Liver (tissue), 8 donors: ENCODE measurements at regions not wholly inside any gene's neighbourhood (a gene's known extent, or its start where the extent isn't known, plus 50 kb on each side); places are given as distances from the start of the nearest gene placed in this dataset.

Experiments used
- DNase-seq: peaks from one replicate; pipeline ENCODE4 v3.0.0-alpha.2; 2017; ENCODE audit warnings: low spot score
- H3K27ac ChIP-seq, 2 donors: one replicate each; pipeline ENCODE4 v1.7.0; 2013; ENCODE audit warnings: inconsistent platforms in 2 of 2, low read length in 2 of 2, control low read depth in 1 of 2, low read depth in 1 of 2, mild to moderate bottlenecking in 1 of 2
- H3K27me3 ChIP-seq, 4 donors: one replicate each; pipeline versions ENCODE4 v1.6.1 to v1.7.0; 2013; ENCODE audit warnings: low read length in 3 of 4, inconsistent platforms in 1 of 4, mild to moderate bottlenecking in 1 of 4, moderate library complexity in 1 of 4; ENCODE audit not compliant: control insufficient read depth in 4 of 4, insufficient read depth in 4 of 4
- H3K36me3 ChIP-seq, 4 donors: one replicate each; pipeline versions ENCODE4 v1.6.1 to v1.7.0; 2013; ENCODE audit warnings: low read length in 3 of 4, mild to moderate bottlenecking in 3 of 4, low read depth in 1 of 4, moderate library complexity in 1 of 4; ENCODE audit not compliant: control insufficient read depth in 4 of 4, insufficient read depth in 3 of 4
- H3K4me1 ChIP-seq, 4 donors: one replicate each; pipeline versions ENCODE4 v1.6.1 to v1.7.0; 2013; ENCODE audit warnings: low read length in 3 of 4, mild to moderate bottlenecking in 3 of 4, moderate library complexity in 1 of 4; ENCODE audit not compliant: control insufficient read depth in 4 of 4, insufficient read depth in 4 of 4
- H3K4me3 ChIP-seq, 3 donors: one replicate each; pipeline versions ENCODE4 v1.6.1 to v1.7.0; 2013; ENCODE audit warnings: low read length in 3 of 3, control low read depth in 1 of 3, low read depth in 1 of 3, mild to moderate bottlenecking in 1 of 3
- H3K9ac ChIP-seq, 2 donors: one replicate each; pipeline ENCODE4 v1.7.0; 2013; ENCODE audit warnings: low read length in 2 of 2, mild to moderate bottlenecking in 2 of 2, moderate library complexity in 2 of 2, control low read depth in 1 of 2, low read depth in 1 of 2
- H3K9me3 ChIP-seq, 4 donors: one replicate each; pipeline versions ENCODE4 v1.6.1 to v1.7.0; 2013; ENCODE audit warnings: low read length in 3 of 4; ENCODE audit not compliant: control insufficient read depth in 4 of 4
- CTCF ChIP-seq: fragments of 150-350 bp; IDR thresholded peaks from 2 replicates; pipeline ENCODE4 v1.5.1; 2017; ENCODE audit warnings: improper control_type of control experiment, low read depth, low read length; ENCODE audit not compliant: missing input control
- EGR1 ChIP-seq, 2 donors: IDR thresholded peaks; 2 replicates each; pipeline ENCODE4 v1.6.1; 2016 to 2018; ENCODE audit warnings: antibody characterized with exemption in 2 of 2, low read depth in 2 of 2
- FOXA1 ChIP-seq: IDR thresholded peaks from 2 replicates; pipeline ENCODE4 v1.6.1; 2016; ENCODE audit warnings: antibody characterized with exemption
- FOXA2 ChIP-seq: IDR thresholded peaks from 2 replicates; pipeline ENCODE4 v1.6.1; 2016; ENCODE audit warnings: antibody characterized with exemption
- GABPA ChIP-seq, 2 donors: IDR thresholded peaks in 1 of 2; conservative IDR thresholded peaks in 1 of 2; 2 replicates each; pipeline ENCODE4 v1.6.1; 2016; ENCODE audit warnings: antibody characterized with exemption in 2 of 2, mild to moderate bottlenecking in 1 of 2, moderate library complexity in 1 of 2
- HNF4A ChIP-seq, 2 donors: conservative IDR thresholded peaks; 2 replicates each; pipeline ENCODE4 v1.6.1; 2016; ENCODE audit warnings: antibody characterized with exemption in 2 of 2, mild to moderate bottlenecking in 2 of 2
- HNF4G ChIP-seq: IDR thresholded peaks from 2 replicates; pipeline ENCODE4 v1.6.1; 2016; ENCODE audit warnings: antibody characterized with exemption
- JUND ChIP-seq, 2 donors: IDR thresholded peaks; 2 replicates each; pipeline ENCODE4 v1.6.1; 2016; ENCODE audit warnings: antibody characterized with exemption in 2 of 2
- NR2F2 ChIP-seq: IDR thresholded peaks from 2 replicates; pipeline ENCODE4 v1.6.1; 2016; ENCODE audit warnings: antibody characterized with exemption
- RXRA ChIP-seq, 2 donors: IDR thresholded peaks; 2 replicates each; pipeline ENCODE4 v1.6.1; 2017 to 2018; ENCODE audit warnings: antibody characterized with exemption in 2 of 2, mild to moderate bottlenecking in 1 of 2
- SP1 ChIP-seq: IDR thresholded peaks from 2 replicates; pipeline ENCODE4 v1.6.1; 2018; ENCODE audit warnings: antibody characterized with exemption, mild to moderate bottlenecking
- TAF1 ChIP-seq: conservative IDR thresholded peaks from 2 replicates; pipeline ENCODE4 v1.6.1; 2016; ENCODE audit warnings: antibody characterized with exemption, mild to moderate bottlenecking
- YY1 ChIP-seq: IDR thresholded peaks from 2 replicates; pipeline ENCODE4 v1.6.1; 2016; ENCODE audit warnings: antibody characterized with exemption, mild to moderate bottlenecking
- ZBTB33 ChIP-seq: IDR thresholded peaks from 2 replicates; pipeline ENCODE4 v1.6.1; 2016; ENCODE audit warnings: antibody characterized with exemption
- WGBS: extraction: QIAGEN DNeasy Blood & Tissue Kit; methylation state at CpG from one replicate; pipeline ENCODE4 v1.1.7; 2013; 5-methylcytosine and 5-hydroxymethylcytosine counted together
- TF ChIP-seq, protein P1 (sequence below): IDR thresholded peaks from 2 replicates; pipeline ENCODE4 v1.6.1; 2016; ENCODE audit warnings: antibody characterized with exemption
- TF ChIP-seq, protein P2 (sequence below): IDR thresholded peaks from 2 replicates; pipeline ENCODE4 v1.6.1; 2016; ENCODE audit warnings: antibody characterized with exemption
- TF ChIP-seq, protein P3 (sequence below): IDR thresholded peaks from 2 replicates; pipeline ENCODE4 v1.6.1; 2016; ENCODE audit warnings: antibody characterized with exemption, mild to moderate bottlenecking
- donor health status: healthy.
- donor health status: healthy.
- donor health status: healthy.
- donor health status: healthy.
- donor health status: healthy.

GRCh38 chr2:819121-819520, 131.5 kb upstream of the SNTG2 start:
- H3K4me1 ChIP-seq, result no peaks in the 10 kb centered on the region
- TF ChIP-seq JUND (IDR thresholded peaks at IDR 0.05) (no peak), HNF4G (no peak), RXRA (IDR thresholded peaks at IDR 0.05) (no peak), EGR1 (IDR thresholded peaks at IDR 0.05; ENCODE audit: low read depth in 2 of 2) (no peak), FOXA1 (no peak), HNF4A (conservative IDR thresholded peaks at IDR 0.05) (no peak), FOXA2 (no peak), TAF1 (no peak), NR2F2 (no peak), SP1 (no peak), GABPA (IDR thresholded peaks at IDR 0.05 in 1 of 2, conservative IDR thresholded peaks at IDR 0.05 in 1 of 2) (no peak), CTCF (no peak), ZBTB33 (no peak), YY1 (no peak)
- TF ChIP-seq, protein P1, sequence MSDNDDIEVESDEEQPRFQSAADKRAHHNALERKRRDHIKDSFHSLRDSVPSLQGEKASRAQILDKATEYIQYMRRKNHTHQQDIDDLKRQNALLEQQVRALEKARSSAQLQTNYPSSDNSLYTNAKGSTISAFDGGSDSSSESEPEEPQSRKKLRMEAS, result no peak
- TF ChIP-seq, protein P2, sequence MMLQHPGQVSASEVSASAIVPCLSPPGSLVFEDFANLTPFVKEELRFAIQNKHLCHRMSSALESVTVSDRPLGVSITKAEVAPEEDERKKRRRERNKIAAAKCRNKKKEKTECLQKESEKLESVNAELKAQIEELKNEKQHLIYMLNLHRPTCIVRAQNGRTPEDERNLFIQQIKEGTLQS, result no peak
- TF ChIP-seq, protein P3, sequence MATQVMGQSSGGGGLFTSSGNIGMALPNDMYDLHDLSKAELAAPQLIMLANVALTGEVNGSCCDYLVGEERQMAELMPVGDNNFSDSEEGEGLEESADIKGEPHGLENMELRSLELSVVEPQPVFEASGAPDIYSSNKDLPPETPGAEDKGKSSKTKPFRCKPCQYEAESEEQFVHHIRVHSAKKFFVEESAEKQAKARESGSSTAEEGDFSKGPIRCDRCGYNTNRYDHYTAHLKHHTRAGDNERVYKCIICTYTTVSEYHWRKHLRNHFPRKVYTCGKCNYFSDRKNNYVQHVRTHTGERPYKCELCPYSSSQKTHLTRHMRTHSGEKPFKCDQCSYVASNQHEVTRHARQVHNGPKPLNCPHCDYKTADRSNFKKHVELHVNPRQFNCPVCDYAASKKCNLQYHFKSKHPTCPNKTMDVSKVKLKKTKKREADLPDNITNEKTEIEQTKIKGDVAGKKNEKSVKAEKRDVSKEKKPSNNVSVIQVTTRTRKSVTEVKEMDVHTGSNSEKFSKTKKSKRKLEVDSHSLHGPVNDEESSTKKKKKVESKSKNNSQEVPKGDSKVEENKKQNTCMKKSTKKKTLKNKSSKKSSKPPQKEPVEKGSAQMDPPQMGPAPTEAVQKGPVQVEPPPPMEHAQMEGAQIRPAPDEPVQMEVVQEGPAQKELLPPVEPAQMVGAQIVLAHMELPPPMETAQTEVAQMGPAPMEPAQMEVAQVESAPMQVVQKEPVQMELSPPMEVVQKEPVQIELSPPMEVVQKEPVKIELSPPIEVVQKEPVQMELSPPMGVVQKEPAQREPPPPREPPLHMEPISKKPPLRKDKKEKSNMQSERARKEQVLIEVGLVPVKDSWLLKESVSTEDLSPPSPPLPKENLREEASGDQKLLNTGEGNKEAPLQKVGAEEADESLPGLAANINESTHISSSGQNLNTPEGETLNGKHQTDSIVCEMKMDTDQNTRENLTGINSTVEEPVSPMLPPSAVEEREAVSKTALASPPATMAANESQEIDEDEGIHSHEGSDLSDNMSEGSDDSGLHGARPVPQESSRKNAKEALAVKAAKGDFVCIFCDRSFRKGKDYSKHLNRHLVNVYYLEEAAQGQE, result no peak
- H3K36me3 ChIP-seq, result no peaks in the 10 kb centered on the region
- no peaks in the 10 kb centered on the region for H3K27me3 ChIP-seq
- no peak overlapping the region for H3K27ac ChIP-seq
- H3K9ac ChIP-seq, result no peak overlapping the region
- no peaks in the 10 kb centered on the region for H3K9me3 ChIP-seq
- WGBS, result 86% methylated on average over 12 of the region's 12 CpGs
- no peak overlapping the region for H3K4me3 ChIP-seq
- no peak for DNase-seq
